Gastrocnemius medialis (tissue), 4 donors: ENCODE measurements at regions not wholly inside any gene's neighbourhood (a gene's known extent, or its start where the extent isn't known, plus 50 kb on each side); places are given as distances from the start of the nearest gene placed in this dataset.

Experiments
- POLR2A ChIP-seq, 2 donors: fragments of 450-650 bp; IDR thresholded peaks; one replicate each; pipeline ENCODE4 v1.6.1; 2017; ENCODE audit warnings: antibody characterized with exemption in 2 of 2, mild to moderate bottlenecking in 2 of 2, moderate library complexity in 2 of 2
- TF ChIP-seq, protein P1 (sequence below), 5 experiments: fragments of 450-650 bp in 3 of 5; fragments of 200-600 bp in 2 of 5; sonication (generic) in 2 of 5; IDR thresholded peaks in 4 of 5; conservative IDR thresholded peaks in 1 of 5; 1 replicate in 4 of 5; 2 replicates in 1 of 5; pipeline ENCODE4 v1.5.1; 2016 to 2019; ENCODE audit warnings: antibody characterized with exemption in 5 of 5, mild to moderate bottlenecking in 3 of 5, moderate library complexity in 3 of 5

DNA sequence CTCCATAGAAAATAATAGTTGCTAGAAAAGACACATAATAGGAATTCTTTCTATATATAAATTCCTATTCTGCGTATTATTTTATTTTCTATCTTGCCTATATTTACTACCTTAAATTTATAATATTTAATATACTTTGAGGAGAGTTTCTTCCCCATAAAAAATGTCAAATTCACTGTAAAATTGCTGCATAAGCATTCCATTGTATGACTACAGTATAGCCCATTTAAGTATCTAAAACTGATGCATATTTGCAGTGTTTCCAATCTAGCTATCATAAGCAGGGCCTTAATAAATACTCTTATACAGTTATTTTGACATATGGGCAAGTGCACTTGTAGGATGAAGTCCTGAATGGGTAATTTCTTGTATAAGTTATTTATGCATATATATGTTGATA lies 1088.6 kb upstream of the EPHA6 start:
- TF ChIP-seq, protein P1, sequence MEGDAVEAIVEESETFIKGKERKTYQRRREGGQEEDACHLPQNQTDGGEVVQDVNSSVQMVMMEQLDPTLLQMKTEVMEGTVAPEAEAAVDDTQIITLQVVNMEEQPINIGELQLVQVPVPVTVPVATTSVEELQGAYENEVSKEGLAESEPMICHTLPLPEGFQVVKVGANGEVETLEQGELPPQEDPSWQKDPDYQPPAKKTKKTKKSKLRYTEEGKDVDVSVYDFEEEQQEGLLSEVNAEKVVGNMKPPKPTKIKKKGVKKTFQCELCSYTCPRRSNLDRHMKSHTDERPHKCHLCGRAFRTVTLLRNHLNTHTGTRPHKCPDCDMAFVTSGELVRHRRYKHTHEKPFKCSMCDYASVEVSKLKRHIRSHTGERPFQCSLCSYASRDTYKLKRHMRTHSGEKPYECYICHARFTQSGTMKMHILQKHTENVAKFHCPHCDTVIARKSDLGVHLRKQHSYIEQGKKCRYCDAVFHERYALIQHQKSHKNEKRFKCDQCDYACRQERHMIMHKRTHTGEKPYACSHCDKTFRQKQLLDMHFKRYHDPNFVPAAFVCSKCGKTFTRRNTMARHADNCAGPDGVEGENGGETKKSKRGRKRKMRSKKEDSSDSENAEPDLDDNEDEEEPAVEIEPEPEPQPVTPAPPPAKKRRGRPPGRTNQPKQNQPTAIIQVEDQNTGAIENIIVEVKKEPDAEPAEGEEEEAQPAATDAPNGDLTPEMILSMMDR (IDR thresholded peaks at IDR 0.05 in 4 of 5, conservative IDR thresholded peaks at IDR 0.05 in 1 of 5): no peak
- TF ChIP-seq POLR2A (IDR thresholded peaks at IDR 0.05): no peak
